HCT116 (cell line): ENCODE measurements at regions not wholly inside any gene's neighbourhood (a gene's known extent, or its start where the extent isn't known, plus 50 kb on each side); places are given as distances from the start of the nearest gene placed in this dataset.
"Not testable (repeated sequence)": the region's sequence is repeated elsewhere in the genome, so short reads cannot be mapped to it uniquely, and the experiment has no call there.

Experiments
- ATAC-seq: fragments of 200-7000 bp; cut with Tn5 transposase; 2 replicates; pipeline ENCODE4 v1.9.1; 2020; ENCODE audit warnings: mild to moderate bottlenecking, moderate library complexity
- BruUV-seq: library from RNA; stranded (reverse); fragments of 400-500 nt; replicated peaks from 2 replicates; lab custom pipeline; 2021; lab: Mats Ljungman, UMichigan
- CTCF ChIA-PET: fragments of 300-600 bp; sonication (Branson Sonifier 250); formaldehyde crosslinking; loops from one replicate; lab custom pipeline; 2021; ENCODE audit warnings: antibody characterized with exemption; lab: Charles Lee
- POLR2A ChIA-PET: fragments of 300-600, 350-600 bp; sonication (Branson Sonifier 250); formaldehyde crosslinking; loops from one replicate; lab custom pipeline; 2021; ENCODE audit warnings: antibody characterized with exemption; lab: Charles Lee
- RAD21 ChIA-PET, 2 experiments: fragments of 300-600 bp; sonication (Branson Sonifier 250); formaldehyde crosslinking; loops; one replicate each; lab custom pipeline; 2023; ENCODE audit warnings: low total read pairs in 2 of 2; ENCODE audit not compliant: uncharacterized antibody in 2 of 2, unreplicated experiment in 2 of 2, low non-redundant PET in 1 of 2; lab: Charles Lee
- DNase-seq: peaks from one replicate; pipeline ENCODE4 v3.0.0-alpha.2; 2010; ENCODE audit warnings: low read depth, low spot score
- H2AFZ ChIP-seq: fragments of 200-600 bp; shearing (Covaris generic), sonication (generic); 2 replicates; pipeline ENCODE4 v1.6.1; 2017; ENCODE audit warnings: low read depth, mixed run types, mixed read lengths, antibody characterized with exemption, low read length; ENCODE audit not compliant: poor library complexity, severe bottlenecking
- H3K27ac ChIP-seq: 2 replicates; pipeline ENCODE4 v1.5.1; 2012; ENCODE audit warnings: low read depth, low read length
- H3K27me3 ChIP-seq: fragments of 200-600 bp; sonication (generic); 2 replicates; pipeline ENCODE4 v1.6.1; 2016; ENCODE audit warnings: mixed run types, low read length, mixed read lengths; ENCODE audit not compliant: insufficient read depth
- H3K36me3 ChIP-seq, 2 experiments: fragments of 200-500 bp in 1 of 2; fragments of 200-600 bp in 1 of 2; sonication (Bioruptor generic) in 1 of 2; sonication (generic) in 1 of 2; 2 replicates each; pipeline versions ENCODE4 v1.5.1 to v1.6.1; 2014 to 2016; ENCODE audit warnings: low read length in 2 of 2, inconsistent platforms in 1 of 2, mixed read lengths in 1 of 2, mixed run types in 1 of 2; ENCODE audit not compliant: insufficient read depth in 2 of 2, control insufficient read depth in 1 of 2
- H3K4me1 ChIP-seq, 2 experiments: fragments of 200-600 bp in 1 of 2; sonication (generic) in 1 of 2; 2 replicates each; pipeline versions ENCODE4 v1.5.1 to v1.6.1; 2012 to 2017; ENCODE audit warnings: low read length in 2 of 2, inconsistent platforms in 1 of 2, mild to moderate bottlenecking in 1 of 2, mixed read lengths in 1 of 2, mixed run types in 1 of 2, moderate library complexity in 1 of 2; ENCODE audit not compliant: insufficient read depth in 2 of 2, control insufficient read depth in 1 of 2
- H3K4me2 ChIP-seq: fragments of 200-600 bp; sonication (generic); 2 replicates; pipeline ENCODE4 v1.6.1; 2017; ENCODE audit warnings: mixed run types, low read length, mixed read lengths
- H3K4me3 ChIP-seq, 2 experiments: fragments of 200-600 bp in 1 of 2; sonication (generic) in 1 of 2; replicated peaks in 1 of 2; 2 replicates each; pipeline ENCODE4 v1.5.1; 2011 to 2016; ENCODE audit warnings: low read length in 2 of 2, control low read depth in 1 of 2, low read depth in 1 of 2, mild to moderate bottlenecking in 1 of 2, mixed read lengths in 1 of 2, mixed run types in 1 of 2
- H3K79me2 ChIP-seq: fragments of 200-600 bp; sonication (generic); 2 replicates; pipeline ENCODE4 v1.6.1; 2017; ENCODE audit warnings: mild to moderate bottlenecking, mixed run types, low read length, moderate library complexity, mixed read lengths; ENCODE audit not compliant: insufficient read depth
- H3K9ac ChIP-seq: fragments of 200-600 bp; sonication (generic); 2 replicates; pipeline ENCODE4 v1.6.1; 2016; ENCODE audit warnings: low read length, mixed read lengths
- H3K9me2 ChIP-seq: fragments of 200-600 bp; sonication (generic), shearing (Covaris generic); 2 replicates; pipeline ENCODE4 v1.6.1; 2017; ENCODE audit warnings: mixed run types, mild to moderate bottlenecking, moderate library complexity; ENCODE audit not compliant: insufficient read depth
- H3K9me3 ChIP-seq, 2 experiments: fragments of 200-500 bp in 1 of 2; fragments of 200-600 bp in 1 of 2; sonication (Bioruptor generic) in 1 of 2; sonication (generic) in 1 of 2; 2 replicates each; pipeline ENCODE4 v1.6.1; 2014 to 2017; ENCODE audit warnings: low read length in 2 of 2, mixed read lengths in 2 of 2, inconsistent platforms in 1 of 2, low read depth in 1 of 2, mild to moderate bottlenecking in 1 of 2, mixed run types in 1 of 2, moderate library complexity in 1 of 2; ENCODE audit not compliant: control insufficient read depth in 1 of 2, insufficient read depth in 1 of 2
- H4K20me1 ChIP-seq: fragments of 200-600 bp; sonication (generic), shearing (Covaris generic); 2 replicates; pipeline ENCODE4 v1.6.1; 2017; ENCODE audit warnings: mixed run types, mild to moderate bottlenecking, moderate library complexity; ENCODE audit not compliant: insufficient read depth
- ATF3 ChIP-seq: IDR thresholded peaks from 2 replicates; pipeline ENCODE4 v1.6.1; 2012
- CBX3 ChIP-seq: IDR thresholded peaks from 2 replicates; pipeline ENCODE4 v1.6.1; 2012; ENCODE audit warnings: low read depth
- CEBPB ChIP-seq: IDR thresholded peaks from 2 replicates; pipeline ENCODE4 v1.6.1; 2012; ENCODE audit warnings: low read depth
- CTCF ChIP-seq, 3 experiments: fragments of 200-600 bp in 1 of 3; sonication (generic) in 1 of 3; IDR thresholded peaks in 2 of 3; conservative IDR thresholded peaks in 1 of 3; 2 replicates each; pipeline ENCODE4 v1.5.1; 2012 to 2017; ENCODE audit warnings: low read depth in 2 of 3, low read length in 2 of 3, antibody characterized with exemption in 1 of 3, borderline replicate concordance in 1 of 3, control low read depth in 1 of 3, mild to moderate bottlenecking in 1 of 3, mixed read lengths in 1 of 3, mixed run types in 1 of 3, moderate library complexity in 1 of 3; ENCODE audit not compliant: insufficient read depth in 1 of 3
- EGR1 ChIP-seq: IDR thresholded peaks from 2 replicates; pipeline ENCODE4 v1.6.1; 2012; ENCODE audit warnings: low read depth
- EZH2 ChIP-seq: fragments of 200-600 bp; sonication (generic); IDR thresholded peaks from 2 replicates; pipeline ENCODE4 v1.6.1; 2017; ENCODE audit warnings: antibody characterized with exemption, mixed run types
- EZH2phosphoT487 ChIP-seq: fragments of 200-600 bp; IDR thresholded peaks from 2 replicates; pipeline ENCODE4 v1.6.1; 2018; ENCODE audit warnings: antibody characterized with exemption, borderline replicate concordance
- FOSL1 ChIP-seq: IDR thresholded peaks from 2 replicates; pipeline ENCODE4 v1.6.1; 2012; ENCODE audit warnings: low read depth
- JUND ChIP-seq: IDR thresholded peaks from 2 replicates; pipeline ENCODE4 v1.6.1; 2012
- MAX ChIP-seq: IDR thresholded peaks from 2 replicates; pipeline ENCODE4 v1.6.1; 2012
- POLR2A ChIP-seq: IDR thresholded peaks from 2 replicates; pipeline ENCODE4 v1.7.0; 2011; ENCODE audit warnings: borderline replicate concordance; ENCODE audit not compliant: insufficient read depth, insufficient read length; ENCODE audit errors: extremely low read depth
- POLR2AphosphoS5 ChIP-seq: IDR thresholded peaks from 2 replicates; pipeline ENCODE4 v1.6.1; 2011; ENCODE audit warnings: mild to moderate bottlenecking, low read depth, low read length, moderate library complexity
- RAD21 ChIP-seq: IDR thresholded peaks from 2 replicates; pipeline ENCODE4 v1.6.1; 2012; ENCODE audit warnings: low read depth, mild to moderate bottlenecking
- SIN3A ChIP-seq: IDR thresholded peaks from 2 replicates; pipeline ENCODE4 v1.6.1; 2012; ENCODE audit warnings: low read depth
- SP1 ChIP-seq: IDR thresholded peaks from 2 replicates; pipeline ENCODE4 v1.6.1; 2012; ENCODE audit warnings: low read depth
- SRF ChIP-seq: IDR thresholded peaks from 2 replicates; pipeline ENCODE4 v1.6.1; 2012; ENCODE audit warnings: low read depth
- TCF7L2 ChIP-seq: IDR thresholded peaks from 2 replicates; pipeline ENCODE4 v1.7.0; 2011; ENCODE audit warnings: borderline replicate concordance, inconsistent platforms; ENCODE audit not compliant: insufficient read depth, insufficient read length; ENCODE audit errors: extremely low read depth
- YY1 ChIP-seq: IDR thresholded peaks from 2 replicates; pipeline ENCODE4 v1.6.1; 2011; ENCODE audit warnings: low read length, low read depth, moderate library complexity, mild to moderate bottlenecking; ENCODE audit not compliant: insufficient replicate concordance; ENCODE audit errors: extremely low read depth
- ZBTB33 ChIP-seq: IDR thresholded peaks from 2 replicates; pipeline ENCODE4 v1.6.1; 2011; ENCODE audit warnings: mild to moderate bottlenecking, low read length, moderate library complexity; ENCODE audit not compliant: insufficient replicate concordance; ENCODE audit errors: extremely low read depth
- ZNF274 ChIP-seq: fragments of 200-500 bp; sonication (Bioruptor generic); IDR thresholded peaks from 2 replicates; pipeline ENCODE4 v1.6.1; 2014; ENCODE audit warnings: mild to moderate bottlenecking, low read depth, low read length, inconsistent platforms
- intact Hi-C: fragments of 100-400 bp; cut with micrococcal nuclease; formaldehyde crosslinking; loops from 2 replicates; pipeline ENCODE4 v1.10.0; 2022

GRCh38 chr3:110946810-110947209 is 124.8 kb upstream of the NECTIN3 start:
- no TSS peak for BruUV-seq
- no peak for DNase-seq
- TF ChIP-seq CTCF (IDR thresholded peaks at IDR 0.05 in 2 of 3, conservative IDR thresholded peaks at IDR 0.05 in 1 of 3; ENCODE audit: borderline replicate concordance in 1 of 3, insufficient read depth in 1 of 3, low read depth in 2 of 3, low read length in 2 of 3) (no peak), ZNF274 (no peak), EZH2phosphoT487 (no peak), EZH2 (no peak), TCF7L2 (no peak), POLR2A (no peak), FOSL1 (no peak), SP1 (no peak), ATF3 (no peak), JUND (no peak), CEBPB (no peak), MAX (no peak), CBX3 (no peak), SIN3A (no peak), SRF (no peak), ZBTB33 (no peak), RAD21 (no peak), EGR1 (no peak), YY1 (no peak), POLR2AphosphoS5 (no peak)
- Histone ChIP-seq H3K27me3 (no peaks in the 10 kb centered on the region), H3K27ac (no peak overlapping the region), H3K9ac (no peak overlapping the region), H3K36me3 (no peaks in the 10 kb centered on the region), H4K20me1 (no peaks in the 10 kb centered on the region), H2AFZ (no peak overlapping the region), H3K79me2 (no peaks in the 10 kb centered on the region), H3K4me2 (no peak overlapping the region), H3K4me1 (no peaks in the 10 kb centered on the region), H3K4me3 (no peak overlapping the region), H3K9me2 (no peaks in the 10 kb centered on the region), H3K9me3 (peaks cover 5 to 9% of the 10 kb centered on the region in 2 experiments; a peak in 1 of 4 replicates)
- ChIA-PET CTCF (no interaction called here), POLR2A (no interaction called here), RAD21 (no interaction called here)
- ATAC-seq, result no peak
- intact Hi-C loops, result no loop called here

- RAD21 ChIA-PET, H3K4me3 ChIP-seq, BruUV-seq, CTCF ChIA-PET, H2AFZ ChIP-seq, H4K20me1 ChIP-seq, H3K79me2 ChIP-seq, H3K4me1 ChIP-seq, ATAC-seq, H3K9me2 ChIP-seq, DNase-seq, H3K27ac ChIP-seq, H3K36me3 ChIP-seq, H3K27me3 ChIP-seq, H3K4me2 ChIP-seq, intact Hi-C loops, H3K9ac ChIP-seq: not testable (repeated sequence)
- H3K9me3 ChIP-seq, result peaks cover 5 to 13% of the 10 kb centered on the region in 2 experiments; a peak in 1 of 4 replicates
- POLR2A ChIA-PET, result interaction anchor here (0.9 kb wide), 1 partner anchor 9 kb away, joined by 3 read pairs; no protein-coding TSS in a partner anchor
Measured at GRCh38 chr3:110949194-110949593, 122.4 kb upstream of the NECTIN3 start.
